ENCODE measurements at regions not wholly inside any gene's neighbourhood (a gene's known extent, or its start where the extent isn't known, plus 50 kb on each side); places are given as distances from the start of the nearest gene placed in this dataset.
A peak's percentile ranks its signal among the peaks of the same experiment; 100 is the strongest.
"Not testable (repeated sequence)": the region's sequence is repeated elsewhere in the genome, so short reads cannot be mapped to it uniquely, and the experiment has no call there.

- H3K9me3 ChIP-seq (replicated peaks in 1 of 3); H3K36me3 ChIP-seq (replicated peaks in 1 of 2); H3K27me3 ChIP-seq; H3K4me3 ChIP-seq; intact Hi-C loops (cut with DNase I); H3K27ac ChIP-seq; H3K4me1 ChIP-seq (replicated peaks in 1 of 2); DNase-seq: not testable (repeated sequence)
- 84 to 90% (median 87%) methylated on average over 4 of the region's 4 CpGs for WGBS, 4 donors
Measured at GRCh38 chr1:83208540-83208939, 790.4 kb downstream of the TTLL7 start.

GRCh38 chr1:83194610-83195009 lies 804.3 kb downstream of the TTLL7 start:
- intact Hi-C loops (cut with DNase I); H3K36me3 ChIP-seq (replicated peaks in 1 of 2); H3K27ac ChIP-seq; H3K4me3 ChIP-seq; H3K27me3 ChIP-seq; DNase-seq; H3K4me1 ChIP-seq (replicated peaks in 1 of 2); H3K9me3 ChIP-seq (replicated peaks in 1 of 3): not testable (repeated sequence)
- WGBS, 4 donors, result 48 to 57% (median 54%) methylated on average over 1 of the region's 1 CpG

GRCh38 chr1:83182033-83182728 lies 816.8 kb downstream of the TTLL7 start:
- intact Hi-C loops (cut with DNase I); H3K36me3 ChIP-seq (replicated peaks in 1 of 2); H3K9me3 ChIP-seq (replicated peaks in 1 of 3); H3K27me3 ChIP-seq; H3K4me1 ChIP-seq (replicated peaks in 1 of 2); H3K27ac ChIP-seq; H3K4me3 ChIP-seq; DNase-seq: not testable (repeated sequence)
- 89 to 92% (median 90%) methylated on average over 23 to 26 of the region's 26 CpGs for WGBS, 4 donors

- 50 to 73% (median 61%) methylated on average over 3 of the region's 3 CpGs for WGBS, 4 donors
- H3K27ac ChIP-seq; H3K4me1 ChIP-seq (replicated peaks in 1 of 2); H3K36me3 ChIP-seq (replicated peaks in 1 of 2); H3K4me3 ChIP-seq; intact Hi-C loops (cut with DNase I); H3K27me3 ChIP-seq; H3K9me3 ChIP-seq (replicated peaks in 1 of 3); DNase-seq: not testable (repeated sequence)
Measured at GRCh38 chr1:83180621-83181020, 818.3 kb downstream of the TTLL7 start.

GRCh38 chr1:83167634-83168033 lies 831.3 kb downstream of the TTLL7 start:
- H3K4me1 ChIP-seq (replicated peaks in 1 of 2); H3K27ac ChIP-seq; H3K4me3 ChIP-seq; intact Hi-C loops (cut with DNase I); H3K27me3 ChIP-seq; H3K9me3 ChIP-seq (replicated peaks in 1 of 3); DNase-seq; H3K36me3 ChIP-seq (replicated peaks in 1 of 2): not testable (repeated sequence)
- 79 to 82% methylated on average over 8 of the region's 9 CpGs; no CpG with 5 or more reads in 2 of the 4 donors for WGBS, 4 donors

GRCh38 chr1:83163879-83164475 lies 835.0 kb downstream of the TTLL7 start:
- H3K4me1 ChIP-seq (replicated peaks in 1 of 2); H3K4me3 ChIP-seq; H3K27me3 ChIP-seq; intact Hi-C loops (cut with DNase I); H3K9me3 ChIP-seq (replicated peaks in 1 of 3); H3K36me3 ChIP-seq (replicated peaks in 1 of 2): not testable (repeated sequence)
- WGBS, 4 donors, result 41 to 67% (median 59%) methylated on average over 3 of the region's 3 CpGs
- H3K27ac ChIP-seq, result peak overlapping the region in 2 of 5 donors; percentile 19 to 40
- DNase-seq, result peak in 6 of 7 donors; percentile 20 to 52 (median 30)

GRCh38 chr1:83158924-83159323 lies 840.0 kb downstream of the TTLL7 start:
- H3K36me3 ChIP-seq (replicated peaks in 1 of 2); intact Hi-C loops (cut with DNase I); H3K4me1 ChIP-seq (replicated peaks in 1 of 2); H3K9me3 ChIP-seq (replicated peaks in 1 of 3); H3K27me3 ChIP-seq; DNase-seq; H3K27ac ChIP-seq; H3K4me3 ChIP-seq: not testable (repeated sequence)
- no CpG with 5 or more reads among the region's 1 CpG for WGBS, 4 donors

GRCh38 chr1:83154306-83154705 lies 844.6 kb downstream of the TTLL7 start:
- 85 to 95% (median 87%) methylated on average over 1 of the region's 1 CpG for WGBS, 4 donors
- H3K27ac ChIP-seq; intact Hi-C loops (cut with DNase I); H3K4me3 ChIP-seq; H3K27me3 ChIP-seq; DNase-seq; H3K9me3 ChIP-seq (replicated peaks in 1 of 3); H3K36me3 ChIP-seq (replicated peaks in 1 of 2); H3K4me1 ChIP-seq (replicated peaks in 1 of 2): not testable (repeated sequence)

GRCh38 chr1:83151167-83151898 lies 847.6 kb downstream of the TTLL7 start:
- H3K4me3 ChIP-seq; H3K36me3 ChIP-seq (replicated peaks in 1 of 2); H3K27ac ChIP-seq; H3K9me3 ChIP-seq (replicated peaks in 1 of 3); intact Hi-C loops (cut with DNase I); H3K27me3 ChIP-seq; H3K4me1 ChIP-seq (replicated peaks in 1 of 2): not testable (repeated sequence)
- 47 to 78% (median 70%) methylated on average over 2 to 3 of the region's 3 CpGs for WGBS, 4 donors
- DNase-seq, result peak; percentile 70 to 91 (median 79)

GRCh38 chr1:83150479-83150878 lies 848.5 kb downstream of the TTLL7 start:
- H3K36me3 ChIP-seq (replicated peaks in 1 of 2); intact Hi-C loops (cut with DNase I); H3K27me3 ChIP-seq; H3K4me1 ChIP-seq (replicated peaks in 1 of 2); H3K9me3 ChIP-seq (replicated peaks in 1 of 3); H3K4me3 ChIP-seq; DNase-seq; H3K27ac ChIP-seq: not testable (repeated sequence)
- 52 to 62% (median 61%) methylated on average over 6 of the region's 6 CpGs for WGBS, 4 donors

- H3K4me1 ChIP-seq (replicated peaks in 1 of 2); intact Hi-C loops (cut with DNase I); H3K27ac ChIP-seq; H3K4me3 ChIP-seq; H3K36me3 ChIP-seq (replicated peaks in 1 of 2); H3K9me3 ChIP-seq (replicated peaks in 1 of 3); H3K27me3 ChIP-seq; DNase-seq: not testable (repeated sequence)
- 43 to 64% (median 58%) methylated on average over 1 to 2 of the region's 2 CpGs for WGBS, 4 donors
Measured at GRCh38 chr1:83145820-83146219, 853.1 kb downstream of the TTLL7 start.

All from adrenal gland (tissue), 9 donors.